ENCODE measurements at regions not wholly inside any gene's neighbourhood (a gene's known extent, or its start where the extent isn't known, plus 50 kb on each side); places are given as distances from the start of the nearest gene placed in this dataset.

DNA sequence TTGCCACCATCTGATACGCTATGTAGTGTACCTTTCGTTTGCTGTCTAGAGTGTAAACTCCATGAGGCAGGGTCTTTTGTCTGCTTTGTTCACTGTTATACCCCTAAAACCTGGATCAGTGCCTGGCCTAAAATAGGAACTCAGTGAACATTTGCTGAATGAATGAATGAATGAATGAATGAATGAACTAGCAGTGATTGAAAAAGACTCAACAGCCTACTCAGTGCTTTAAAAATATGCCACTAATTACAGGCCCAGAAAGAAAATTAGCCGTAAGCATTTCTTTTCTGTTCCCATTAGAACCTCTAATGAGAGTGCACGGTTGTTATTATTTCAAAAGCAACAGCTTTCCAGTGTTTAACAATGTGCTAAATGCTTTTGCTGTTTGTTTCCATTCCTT, 69.3 kb upstream of the SYT6 start:
- DNase-seq (ENCODE audit: low spot score in 2 of 2, unreplicated experiment in 2 of 2) = no peak
- TF ChIP-seq CTCF (IDR thresholded peaks at IDR 0.05; ENCODE audit: unreplicated experiment) = no peak
- no peaks in the 10 kb centered on the region for H3K9me3 Mint-ChIP-seq
- H3K36me3 Mint-ChIP-seq = no peaks in the 10 kb centered on the region
- H3K4me3 Mint-ChIP-seq = no peak overlapping the region
- H3K27me3 Mint-ChIP-seq (ENCODE audit: low read depth) = peaks cover 9% of the 10 kb centered on the region
- no peak overlapping the region for H3K27ac Mint-ChIP-seq
- H3K4me1 Mint-ChIP-seq = peaks cover 3% of the 10 kb centered on the region

DNA sequence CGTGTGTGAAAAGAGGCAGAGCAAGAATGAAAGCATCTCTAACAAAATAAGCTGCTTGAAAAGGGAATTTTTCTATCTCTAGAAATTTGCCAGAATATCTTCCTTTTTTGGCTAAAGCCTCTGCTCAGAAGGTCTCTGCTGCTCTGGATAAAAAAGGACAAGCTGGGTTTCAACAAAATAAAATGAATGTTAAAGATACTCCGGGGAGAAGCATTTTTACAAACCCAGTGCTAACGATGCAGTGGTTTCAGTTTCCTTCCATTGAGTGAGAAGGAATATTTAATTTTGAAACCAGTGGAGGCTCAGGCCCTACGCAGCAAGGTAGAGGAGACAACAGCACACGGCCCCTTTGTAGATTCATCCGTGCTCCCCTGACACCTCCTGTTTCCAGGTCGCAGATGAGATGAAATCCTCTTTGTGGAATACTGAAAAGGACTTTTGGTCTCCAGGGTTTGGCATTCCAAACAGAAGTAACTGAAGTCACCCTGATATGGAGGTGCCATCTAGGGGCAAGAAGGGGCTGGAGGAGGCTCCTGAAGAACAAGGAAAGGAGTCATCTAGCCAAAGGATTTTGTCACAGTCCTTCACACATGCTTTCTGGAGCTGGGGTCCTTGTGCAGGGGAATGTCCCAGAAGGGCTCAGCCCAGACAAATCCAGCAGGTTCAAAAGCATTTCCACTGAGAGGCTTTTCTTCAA, 65.7 kb upstream of the SYT6 start:
- no peak for DNase-seq (ENCODE audit: low spot score in 2 of 2, unreplicated experiment in 2 of 2)
- H3K27ac Mint-ChIP-seq = no peak overlapping the region

GRCh38 chr1:114218361-114219171, 64.9 kb upstream of the SYT6 start:
- H3K4me3 Mint-ChIP-seq = no peak overlapping the region
- DNase-seq (ENCODE audit: low spot score in 2 of 2, unreplicated experiment in 2 of 2) = no peak
- peaks cover 5% of the 10 kb centered on the region for H3K27me3 Mint-ChIP-seq (ENCODE audit: low read depth)
- no peak overlapping the region for H3K27ac Mint-ChIP-seq
- no peaks in the 10 kb centered on the region for H3K9me3 Mint-ChIP-seq
- H3K4me1 Mint-ChIP-seq = peaks cover 2% of the 10 kb centered on the region
- no peaks in the 10 kb centered on the region for H3K36me3 Mint-ChIP-seq
- no peak for TF ChIP-seq CTCF (IDR thresholded peaks at IDR 0.05; ENCODE audit: unreplicated experiment)

More for the DNA sequence above, 65.7 kb upstream of the SYT6 start:
- no peak for TF ChIP-seq CTCF (IDR thresholded peaks at IDR 0.05; ENCODE audit: unreplicated experiment)
- Mint-ChIP-seq H3K9me3 (no peaks in the 10 kb centered on the region), H3K27me3 (ENCODE audit: low read depth) (peaks cover 1% of the 10 kb centered on the region), H3K36me3 (no peaks in the 10 kb centered on the region), H3K4me1 (peaks cover 6% of the 10 kb centered on the region), H3K4me3 (no peak overlapping the region)

DNA sequence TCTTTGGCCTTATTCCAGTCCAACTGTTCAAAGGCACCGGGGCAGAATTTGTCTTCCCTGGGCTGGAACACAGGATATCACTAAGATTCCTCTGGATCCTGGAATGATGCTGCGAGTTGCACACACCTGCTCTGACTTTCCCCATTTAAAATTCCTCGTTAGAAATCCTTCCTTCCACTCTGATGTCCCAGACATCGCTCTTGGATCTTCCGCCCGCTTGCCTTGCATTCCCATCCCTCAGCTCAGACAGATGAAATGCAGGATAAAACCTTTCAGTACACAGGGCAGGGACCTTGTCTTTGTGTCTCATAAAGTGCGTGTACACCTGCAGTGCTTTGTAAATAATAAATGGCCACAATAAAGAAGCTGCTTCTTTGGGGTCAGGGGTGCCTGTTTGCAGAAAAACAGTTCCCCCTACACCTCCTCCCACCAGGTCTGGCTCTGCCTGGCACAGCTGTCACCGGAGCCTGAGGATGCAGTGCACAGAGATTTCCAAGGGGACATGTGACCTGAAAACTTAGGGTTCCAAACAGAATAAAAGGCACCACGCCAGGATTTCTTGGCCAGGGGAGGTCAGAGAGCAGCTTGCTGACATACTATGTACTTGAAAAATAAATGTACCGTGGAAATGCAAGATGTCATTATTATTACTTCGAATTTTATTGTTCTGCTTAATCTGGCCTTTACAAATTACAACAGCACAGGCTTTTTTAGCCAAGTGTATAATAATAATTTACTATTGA, 62.9 kb upstream of the SYT6 start:
- H3K4me3 Mint-ChIP-seq = no peak overlapping the region
- DNase-seq (ENCODE audit: low spot score in 2 of 2, unreplicated experiment in 2 of 2) = no peak

More for the DNA sequence above, 62.9 kb upstream of the SYT6 start:
- Mint-ChIP-seq H3K27me3 (ENCODE audit: low read depth) (peaks cover 17% of the 10 kb centered on the region), H3K9me3 (no peaks in the 10 kb centered on the region), H3K4me1 (peaks cover 2% of the 10 kb centered on the region), H3K36me3 (no peaks in the 10 kb centered on the region), H3K27ac (no peak overlapping the region)
- TF ChIP-seq CTCF (IDR thresholded peaks at IDR 0.05; ENCODE audit: unreplicated experiment) = no peak
